HEK293T (cell line): ENCODE measurements at regions not wholly inside any gene's neighbourhood (a gene's known extent, or its start where the extent isn't known, plus 50 kb on each side); places are given as distances from the start of the nearest gene placed in this dataset.

Experiments
- CTCF ChIA-PET: fragments of 350-600 bp; formaldehyde crosslinking; extraction: SDS; loops from one replicate; lab custom pipeline; 2021; ENCODE audit warnings: antibody characterized with exemption, inconsistent platforms; lab: Yijun Ruan, JAX
- POLR2A ChIA-PET: fragments of 350-600 bp; formaldehyde crosslinking; extraction: SDS; loops from one replicate; lab custom pipeline; 2020; ENCODE audit warnings: antibody characterized with exemption, inconsistent platforms; lab: Yijun Ruan, JAX
- DNase-seq: peaks from one replicate; pipeline ENCODE4 v3.0.0; 2012; ENCODE audit warnings: mixed read lengths; ENCODE audit errors: extremely low spot score
- ARNT ChIP-seq: fragments of 450-650 bp; IDR thresholded peaks from 2 replicates; pipeline ENCODE4 v1.6.1; 2017; ENCODE audit warnings: mild to moderate bottlenecking
- BHLHE40 ChIP-seq: fragments of 450-650 bp; IDR thresholded peaks from 2 replicates; pipeline ENCODE4 v1.6.1; 2016; ENCODE audit warnings: mild to moderate bottlenecking, moderate library complexity, borderline replicate concordance
- CTBP1 ChIP-seq: fragments of 450-650 bp; IDR thresholded peaks from 2 replicates; pipeline ENCODE4 v1.6.1; 2016; ENCODE audit warnings: borderline replicate concordance
- ELF4 ChIP-seq: fragments of 450-650 bp; IDR thresholded peaks from 2 replicates; pipeline ENCODE4 v1.6.1; 2017; ENCODE audit warnings: antibody characterized with exemption
- FOXA1 ChIP-seq: fragments of 450-650 bp; IDR thresholded peaks from 2 replicates; pipeline ENCODE4 v1.6.1; 2016; ENCODE audit warnings: mild to moderate bottlenecking
- FOXK2 ChIP-seq: fragments of 450-650 bp; IDR thresholded peaks from 2 replicates; pipeline ENCODE4 v1.6.1; 2016; ENCODE audit warnings: mild to moderate bottlenecking
- FOXM1 ChIP-seq: fragments of 450-650 bp; IDR thresholded peaks from 2 replicates; pipeline ENCODE4 v1.6.1; 2017; ENCODE audit warnings: mild to moderate bottlenecking, borderline replicate concordance
- HDGF ChIP-seq: fragments of 450-650 bp; IDR thresholded peaks from 2 replicates; pipeline ENCODE4 v1.6.1; 2017; ENCODE audit warnings: antibody characterized with exemption, borderline replicate concordance
- L3MBTL2 ChIP-seq: fragments of 450-650 bp; conservative IDR thresholded peaks from 2 replicates; pipeline ENCODE4 v1.6.1; 2016; ENCODE audit warnings: mild to moderate bottlenecking
- LEF1 ChIP-seq: fragments of 450-650 bp; IDR thresholded peaks from 2 replicates; pipeline ENCODE4 v1.6.1; 2017; ENCODE audit warnings: mild to moderate bottlenecking, borderline replicate concordance
- NFRKB ChIP-seq: fragments of 450-650 bp; IDR thresholded peaks from 2 replicates; pipeline ENCODE4 v1.6.1; 2016; ENCODE audit warnings: mild to moderate bottlenecking, moderate library complexity
- PKNOX1 ChIP-seq: fragments of 450-650 bp; IDR thresholded peaks from 2 replicates; pipeline ENCODE4 v1.6.1; 2016
- SP1 ChIP-seq: fragments of 450-650 bp; IDR thresholded peaks from 2 replicates; pipeline ENCODE4 v1.6.1; 2017
- SUZ12 ChIP-seq: fragments of 450-650 bp; IDR thresholded peaks from 2 replicates; pipeline ENCODE4 v1.6.1; 2016; ENCODE audit warnings: mild to moderate bottlenecking
- TARDBP ChIP-seq: fragments of 450-650 bp; IDR thresholded peaks from 2 replicates; pipeline ENCODE4 v1.6.1; 2016
- ZNF384 ChIP-seq: fragments of 450-650 bp; IDR thresholded peaks from 2 replicates; pipeline ENCODE4 v1.6.1; 2016

- ChIA-PET CTCF (no interaction called here), POLR2A (no interaction called here)
- DNase-seq = no peak
- TF ChIP-seq PKNOX1 (no peak), NFRKB (no peak), SP1 (no peak), L3MBTL2 (no peak), FOXM1 (no peak), ZNF384 (no peak), HDGF (no peak), ELF4 (no peak), BHLHE40 (no peak), SUZ12 (no peak)
Measured at GRCh38 chr12:58299371-58299770, 358.0 kb downstream of the ATP23 start.

DNA sequence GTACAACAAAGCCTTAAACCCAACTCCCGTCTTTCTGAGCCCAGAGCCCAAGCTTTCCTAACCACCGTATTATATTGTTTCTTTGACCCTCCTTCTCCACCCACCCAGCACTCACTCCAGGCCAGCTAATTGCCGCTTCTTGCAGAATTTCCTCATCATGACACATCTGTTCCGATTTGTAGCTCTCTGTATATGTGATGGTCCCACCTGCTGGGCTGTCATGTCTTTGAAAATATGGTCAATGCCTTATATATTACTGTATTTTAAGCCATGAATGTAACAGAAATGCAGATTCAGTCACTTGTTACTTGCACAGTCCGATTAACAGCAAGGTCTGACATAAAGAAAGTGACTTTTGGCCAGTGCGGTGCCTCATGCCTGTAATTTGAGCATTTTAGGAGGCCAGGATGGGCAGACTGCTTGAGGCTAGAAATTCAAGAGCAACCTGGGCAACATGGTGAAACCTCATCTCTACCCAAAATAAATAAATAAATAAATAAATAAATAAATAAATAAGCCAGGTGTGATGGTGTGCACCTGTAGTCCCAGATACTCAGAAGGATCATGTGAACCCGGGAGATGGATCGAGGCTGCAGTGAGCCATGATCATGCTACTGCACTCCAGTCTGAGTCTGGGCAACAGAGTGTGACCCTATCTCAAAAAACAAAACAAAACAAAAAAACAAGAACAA is 359.8 kb downstream of the ATP23 start:
- CTCF ChIA-PET = no interaction called here
- no peak for DNase-seq
- no peak for TF ChIP-seq ELF4
- TF ChIP-seq TARDBP = no peak
- TF ChIP-seq NFRKB = no peak
- POLR2A ChIA-PET = no interaction called here

DNA sequence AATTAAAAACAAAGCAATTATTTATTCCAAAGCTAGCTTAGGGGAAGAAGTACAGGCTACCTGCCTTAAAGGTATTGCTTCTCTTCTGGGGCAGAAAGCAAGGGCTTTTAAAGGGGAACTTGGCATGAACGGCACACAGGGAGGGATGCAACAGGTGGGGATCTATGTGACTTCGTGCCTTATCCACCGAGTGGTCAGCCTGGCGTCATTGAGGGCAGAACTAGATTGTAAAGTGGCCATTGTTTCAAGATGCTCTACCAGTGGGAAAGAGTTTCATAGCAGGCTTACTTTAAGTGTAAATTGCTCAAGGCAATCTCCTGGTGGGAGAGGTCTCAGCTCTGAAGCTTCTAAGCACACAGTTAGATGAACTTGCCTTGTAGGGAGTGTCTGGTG is 360.4 kb downstream of the ATP23 start:
- CTCF ChIA-PET = no interaction called here
- POLR2A ChIA-PET = no interaction called here
- TF ChIP-seq ARNT = no peak
- TF ChIP-seq L3MBTL2 = no peak
- TF ChIP-seq SP1 = no peak
- no peak for TF ChIP-seq SUZ12
- TF ChIP-seq FOXK2 = no peak
- no peak for DNase-seq

DNA sequence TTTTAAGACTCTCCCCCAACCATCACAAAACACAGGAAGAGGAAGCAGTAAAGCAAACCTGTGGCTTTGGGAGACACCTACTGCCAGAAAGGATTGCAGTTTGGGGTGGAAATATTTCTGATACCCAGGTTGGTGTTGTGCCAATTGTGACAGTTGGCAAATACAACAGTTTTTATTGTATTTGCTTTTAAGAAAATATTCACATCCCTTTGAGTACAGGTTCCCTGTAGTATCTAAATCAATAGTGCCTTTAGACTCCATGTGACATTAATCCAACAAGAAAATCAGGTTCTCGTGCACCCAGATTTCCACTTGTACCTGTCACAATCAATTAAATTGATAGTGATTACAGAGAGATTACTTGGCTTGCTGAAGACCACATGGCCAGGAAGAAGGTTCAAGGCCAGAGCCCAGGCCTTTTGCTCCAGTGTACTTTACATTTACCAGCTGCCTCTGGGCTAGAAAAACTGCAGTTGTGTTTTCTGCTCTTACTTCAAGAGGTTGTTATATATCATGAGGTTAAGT is 361.2 kb downstream of the ATP23 start:
- DNase-seq = no peak
- no peak for TF ChIP-seq PKNOX1
- TF ChIP-seq ZNF384 = no peak
- TF ChIP-seq NFRKB = no peak
- TF ChIP-seq FOXA1 = no peak
- TF ChIP-seq L3MBTL2 = no peak
- TF ChIP-seq FOXK2 = no peak
- ChIA-PET POLR2A (no interaction called here), CTCF (no interaction called here)

- ChIA-PET CTCF (no interaction called here), POLR2A (no interaction called here)
- TF ChIP-seq NFRKB (no peak), PKNOX1 (no peak), LEF1 (no peak), BHLHE40 (no peak), FOXK2 (no peak), L3MBTL2 (no peak), SP1 (no peak), ELF4 (no peak), FOXM1 (no peak), FOXA1 (no peak), ZNF384 (no peak), TARDBP (no peak), HDGF (no peak), SUZ12 (no peak), CTBP1 (no peak)
- no peak for DNase-seq
Measured at GRCh38 chr12:58306266-58307000, 365.1 kb downstream of the ATP23 start.

GRCh38 chr12:58309806-58310205 is 368.4 kb downstream of the ATP23 start:
- no peak for DNase-seq
- ChIA-PET CTCF (no interaction called here), POLR2A (no interaction called here)
- no peak for TF ChIP-seq PKNOX1
- no peak for TF ChIP-seq FOXA1
- no peak for TF ChIP-seq SUZ12
